ENCODE measurements at regions not wholly inside any gene's neighbourhood (a gene's known extent, or its start where the extent isn't known, plus 50 kb on each side); places are given as distances from the start of the nearest gene placed in this dataset.

GRCh38 chr14:84792722-84793410 is 737.1 kb upstream of the FLRT2 start:
- H3K27ac ChIP-seq: no peak overlapping the region
- no peaks in the 10 kb centered on the region for H3K4me1 ChIP-seq
- TF ChIP-seq CTCF (IDR thresholded peaks at IDR 0.05) (no peak), HMGXB4 (CRISPR knock-in tag; IDR thresholded peaks at IDR 0.05; ENCODE audit: borderline replicate concordance) (no peak), ZFP36 (IDR thresholded peaks at IDR 0.05; ENCODE audit: borderline replicate concordance, partially characterized antibody) (no peak)
- H3K4me3 ChIP-seq: no peak overlapping the region
- ChIA-PET POLR2A (no interaction called here), CTCF (no interaction called here)
- FAIRE-seq (no peak), DNase-seq (ENCODE audit: low read depth in 1 of 2, low spot score in 1 of 2) (no peak), ATAC-seq (no peak)
- WGBS (ENCODE audit: missing lambda C conversion rate): 33% methylated on average over 4 of the region's 4 CpGs
- no peaks in the 10 kb centered on the region for H3K9me3 ChIP-seq
- no peak overlapping the region for H3K4me2 ChIP-seq

- Histone ChIP-seq H3K9me3 (no peaks in the 10 kb centered on the region), H3K4me3 (no peak overlapping the region), H3K4me1 (no peaks in the 10 kb centered on the region), H3K4me2 (no peak overlapping the region), H3K27ac (no peak overlapping the region)
- DNase-seq (ENCODE audit: low read depth in 1 of 2, low spot score in 1 of 2) (no peak), ATAC-seq (no peak), FAIRE-seq (no peak)
- ChIA-PET CTCF (no interaction called here), POLR2A (no interaction called here)
- TF ChIP-seq BHLHE40 (IDR thresholded peaks at IDR 0.05; ENCODE audit: low read depth, low read length) (no peak), MAZ (IDR thresholded peaks at IDR 0.05; ENCODE audit: borderline replicate concordance, low read depth, low read length) (no peak), JUNB (IDR thresholded peaks at IDR 0.05) (no peak), ZSCAN20 (CRISPR knock-in tag; IDR thresholded peaks at IDR 0.05) (no peak)
- 34% methylated on average over 3 of the region's 3 CpGs for WGBS (ENCODE audit: missing lambda C conversion rate)
These were observed 732.6 kb upstream of the FLRT2 start for GRCh38 chr14:84797326-84797725.

GRCh38 chr14:84804468-84804867 is 725.5 kb upstream of the FLRT2 start:
- Histone ChIP-seq H3K4me3 (no peak overlapping the region), H3K27ac (no peak overlapping the region), H3K4me1 (no peaks in the 10 kb centered on the region), H3K9me3 (no peaks in the 10 kb centered on the region), H3K4me2 (no peak overlapping the region)
- DNase-seq (ENCODE audit: low read depth in 1 of 2, low spot score in 1 of 2) (no peak), ATAC-seq (no peak), FAIRE-seq (no peak)
- TF ChIP-seq CBX8 (IDR thresholded peaks at IDR 0.05) (no peak), GATA3 (IDR thresholded peaks at IDR 0.05; ENCODE audit: borderline replicate concordance) (no peak), HEYL (CRISPR knock-in tag; IDR thresholded peaks at IDR 0.05) (no peak), ELK1 (IDR thresholded peaks at IDR 0.05; ENCODE audit: low read depth, low read length) (no peak)
- 14% methylated on average over 1 of the region's 1 CpG for WGBS (ENCODE audit: missing lambda C conversion rate)
- ChIA-PET CTCF (no interaction called here), POLR2A (no interaction called here)

GRCh38 chr14:84804895-84805294 is 725.0 kb upstream of the FLRT2 start:
- Histone ChIP-seq H3K9me3 (no peaks in the 10 kb centered on the region), H3K4me3 (no peak overlapping the region), H3K4me1 (no peaks in the 10 kb centered on the region), H3K27ac (no peak overlapping the region), H3K4me2 (no peak overlapping the region)
- CTCF ChIA-PET: no interaction called here
- FAIRE-seq (no peak), ATAC-seq (no peak), DNase-seq (ENCODE audit: low read depth in 1 of 2, low spot score in 1 of 2) (no peak)
- POLR2A ChIA-PET: no interaction called here
- 0% methylated on average over 1 of the region's 1 CpG for WGBS (ENCODE audit: missing lambda C conversion rate)
- TF ChIP-seq NFE2L2 (conservative IDR thresholded peaks at IDR 0.05; ENCODE audit: low read length): no peak
- no peak for TF ChIP-seq CHD4 (IDR thresholded peaks at IDR 0.05; ENCODE audit: borderline replicate concordance)
- TF ChIP-seq ZC3H11A (IDR thresholded peaks at IDR 0.05): no peak
- no peak for TF ChIP-seq ELK1 (IDR thresholded peaks at IDR 0.05; ENCODE audit: low read depth, low read length)
- TF ChIP-seq MYC (IDR thresholded peaks at IDR 0.05; ENCODE audit: borderline replicate concordance, low read length): no peak
- TF ChIP-seq FOSB (CRISPR knock-in tag; IDR thresholded peaks at IDR 0.05): no peak
- TF ChIP-seq EHF (CRISPR knock-in tag; IDR thresholded peaks at IDR 0.05): no peak
- TF ChIP-seq E2F6 (IDR thresholded peaks at IDR 0.05; ENCODE audit: borderline replicate concordance, low read depth): no peak
- no peak for TF ChIP-seq MAZ (IDR thresholded peaks at IDR 0.05; ENCODE audit: borderline replicate concordance, low read depth, low read length)
- TF ChIP-seq POLR2AphosphoS2 (conservative IDR thresholded peaks at IDR 0.05; ENCODE audit: low read length): no peak
- TF ChIP-seq MAX (IDR thresholded peaks at IDR 0.05): no peak
- TF ChIP-seq CTCF (IDR thresholded peaks at IDR 0.05): no peak
- TF ChIP-seq TP53 (CRISPR knock-in tag; IDR thresholded peaks at IDR 0.05): no peak
